Breast epithelium (tissue), 4 donors: ENCODE measurements at regions not wholly inside any gene's neighbourhood (a gene's known extent, or its start where the extent isn't known, plus 50 kb on each side); places are given as distances from the start of the nearest gene placed in this dataset.

Experiments
- DNase-seq, 2 donors: peaks; one replicate each; pipeline ENCODE4 v3.0.0-alpha.2; 2019; ENCODE audit warnings: low spot score in 2 of 2
- H3K27ac ChIP-seq, 2 donors: fragments of 200-600 bp; sonication (generic) in 1 of 2; one replicate each; pipeline ENCODE4 v1.5.1; 2016 to 2019; ENCODE audit warnings: mild to moderate bottlenecking in 1 of 2
- H3K27me3 ChIP-seq, 2 donors: fragments of 200-600 bp; sonication (generic) in 1 of 2; one replicate each; pipeline versions ENCODE4 v1.5.1 to v1.6.0; 2017 to 2019; ENCODE audit warnings: control low read depth in 1 of 2, mild to moderate bottlenecking in 1 of 2
- H3K36me3 ChIP-seq: fragments of 200-600 bp; one replicate; pipeline ENCODE4 v1.5.1; 2019
- H3K4me1 ChIP-seq, 2 donors: fragments of 200-600 bp; sonication (generic); one replicate each; pipeline ENCODE4 v1.5.1; 2016 to 2019; ENCODE audit warnings: control low read depth in 1 of 2
- H3K4me3 ChIP-seq, 3 donors: fragments of 200-600 bp; sonication (generic); 1 replicate in 2 of 3; 2 replicates in 1 of 3; pipeline ENCODE4 v1.5.1; 2016 to 2019; ENCODE audit warnings: mild to moderate bottlenecking in 3 of 3, moderate library complexity in 2 of 3
- H3K9me3 ChIP-seq, 2 donors: fragments of 200-600 bp; sonication (generic) in 1 of 2; one replicate each; pipeline ENCODE4 v1.5.1; 2016 to 2019; ENCODE audit warnings: control low read depth in 1 of 2
- CTCF ChIP-seq, 3 donors: fragments of 450-650 bp; IDR thresholded peaks; one replicate each; pipeline ENCODE4 v1.5.1; 2016 to 2017; ENCODE audit warnings: antibody characterized with exemption in 3 of 3, mild to moderate bottlenecking in 3 of 3, moderate library complexity in 3 of 3
- POLR2A ChIP-seq: fragments of 450-650 bp; IDR thresholded peaks from one replicate; pipeline ENCODE4 v1.6.1; 2016; ENCODE audit warnings: antibody characterized with exemption, mild to moderate bottlenecking, moderate library complexity
- POLR2AphosphoS5 ChIP-seq, 3 donors: sonication (generic); formaldehyde crosslinking; IDR thresholded peaks; one replicate each; pipeline ENCODE4 v1.6.1; 2017; ENCODE audit warnings: antibody characterized with exemption in 3 of 3
- intact Hi-C: fragments of 100-400 bp; cut with DNase I; formaldehyde crosslinking; loops from one replicate; pipeline ENCODE4 v1.15.1; 2023; ENCODE audit warnings: low total_unique reads

- Histone ChIP-seq H3K4me1 (no peaks in the 10 kb centered on the region), H3K36me3 (no peaks in the 10 kb centered on the region), H3K9me3 (no peaks in the 10 kb centered on the region), H3K4me3 (no peak overlapping the region), H3K27ac (no peak overlapping the region), H3K27me3 (no peaks in the 10 kb centered on the region)
- intact Hi-C loops = no loop called here
- no peak for DNase-seq
- TF ChIP-seq POLR2A (no peak), POLR2AphosphoS5 (IDR thresholded peaks at IDR 0.05) (no peak), CTCF (IDR thresholded peaks at IDR 0.05) (no peak)
Measured at GRCh38 chr17:70829876-70830275, 660.5 kb downstream of the KCNJ2 start.

GRCh38 chr17:70834039-70834438 is 664.7 kb downstream of the KCNJ2 start:
- no peak for DNase-seq
- Histone ChIP-seq H3K27me3 (no peaks in the 10 kb centered on the region), H3K27ac (no peak overlapping the region), H3K4me1 (no peaks in the 10 kb centered on the region), H3K4me3 (no peak overlapping the region), H3K9me3 (no peaks in the 10 kb centered on the region), H3K36me3 (no peaks in the 10 kb centered on the region)
- intact Hi-C loops = no loop called here
- TF ChIP-seq POLR2A = no peak
- no peak for TF ChIP-seq CTCF (IDR thresholded peaks at IDR 0.05)
- TF ChIP-seq POLR2AphosphoS5 (IDR thresholded peaks at IDR 0.05) = no peak

GRCh38 chr17:70848785-70849184 is 679.5 kb downstream of the KCNJ2 start:
- Histone ChIP-seq H3K4me1 (no peaks in the 10 kb centered on the region), H3K36me3 (no peaks in the 10 kb centered on the region), H3K27ac (no peak overlapping the region), H3K9me3 (no peaks in the 10 kb centered on the region), H3K27me3 (no peaks in the 10 kb centered on the region), H3K4me3 (no peak overlapping the region)
- intact Hi-C loops = no loop called here
- DNase-seq = no peak
- TF ChIP-seq CTCF (IDR thresholded peaks at IDR 0.05) = no peak
- TF ChIP-seq POLR2AphosphoS5 (IDR thresholded peaks at IDR 0.05) = no peak
- no peak for TF ChIP-seq POLR2A

GRCh38 chr17:70855401-70856054 is 686.2 kb downstream of the KCNJ2 start:
- Histone ChIP-seq H3K9me3 (no peaks in the 10 kb centered on the region), H3K4me1 (no peaks in the 10 kb centered on the region), H3K36me3 (no peaks in the 10 kb centered on the region), H3K27me3 (no peaks in the 10 kb centered on the region), H3K4me3 (no peak overlapping the region), H3K27ac (no peak overlapping the region)
- DNase-seq = no peak
- TF ChIP-seq POLR2AphosphoS5 (IDR thresholded peaks at IDR 0.05) (no peak), CTCF (IDR thresholded peaks at IDR 0.05) (no peak)
- intact Hi-C loops = no loop called here

GRCh38 chr17:70857351-70857750 is 688.0 kb downstream of the KCNJ2 start:
- no peak for DNase-seq
- TF ChIP-seq POLR2AphosphoS5 (IDR thresholded peaks at IDR 0.05) (no peak), CTCF (IDR thresholded peaks at IDR 0.05) (no peak), POLR2A (no peak)
- H3K9me3 ChIP-seq = peaks cover 0 to 6% of the 10 kb centered on the region in 2 donors

More at GRCh38 chr17:70857351-70857750, 688.0 kb downstream of the KCNJ2 start:
- no peaks in the 10 kb centered on the region for H3K36me3 ChIP-seq
- H3K27ac ChIP-seq = no peak overlapping the region
- H3K4me1 ChIP-seq = no peaks in the 10 kb centered on the region
- no peak overlapping the region for H3K4me3 ChIP-seq
- no peaks in the 10 kb centered on the region for H3K27me3 ChIP-seq
- intact Hi-C loops = no loop called here
